HL-60 (cell line): ENCODE measurements at regions not wholly inside any gene's neighbourhood (a gene's known extent, or its start where the extent isn't known, plus 50 kb on each side); places are given as distances from the start of the nearest gene placed in this dataset.

Experiments
- DNase-seq, 2 experiments: peaks; one replicate each; pipeline ENCODE4 v3.0.0-alpha.2; 2010 to 2020; ENCODE audit warnings: low read depth in 1 of 2, low spot score in 1 of 2
- H3K27ac ChIP-seq: fragments of 250-450 bp; sonication (Bioruptor Pico); replicated peaks from 2 replicates; pipeline ENCODE4 v1.5.1; 2020; ENCODE audit warnings: mild to moderate bottlenecking, moderate library complexity
- H3K27me3 ChIP-seq: fragments of 250-450 bp; sonication (Bioruptor Pico); 2 replicates; pipeline ENCODE4 v1.5.1; 2021; ENCODE audit warnings: mild to moderate bottlenecking, moderate library complexity; ENCODE audit not compliant: insufficient read depth, poor library complexity, severe bottlenecking
- H3K4me3 ChIP-seq: replicated peaks from 2 replicates; pipeline ENCODE4 v1.5.1; 2011; ENCODE audit warnings: mild to moderate bottlenecking, control low read depth, low read length; ENCODE audit not compliant: insufficient read depth
- CTCF ChIP-seq: IDR thresholded peaks from one replicate; pipeline ENCODE4 v1.5.1; 2011; ENCODE audit warnings: low read length, control low read depth, inconsistent platforms; ENCODE audit not compliant: insufficient read depth
- GABPA ChIP-seq: IDR thresholded peaks from 2 replicates; pipeline ENCODE4 v1.6.1; 2012; ENCODE audit warnings: low read depth
- POLR2AphosphoS5 ChIP-seq: IDR thresholded peaks from 2 replicates; pipeline ENCODE4 v1.6.1; 2012; ENCODE audit warnings: low read depth
- REST ChIP-seq: IDR thresholded peaks from 2 replicates; pipeline ENCODE4 v1.6.1; 2012; ENCODE audit warnings: low read depth; ENCODE audit not compliant: insufficient replicate concordance
- SPI1 ChIP-seq: IDR thresholded peaks from 2 replicates; pipeline ENCODE4 v1.6.1; 2012; ENCODE audit warnings: low read depth, mild to moderate bottlenecking, borderline replicate concordance

GRCh38 chr11:24124876-24125275 lies 372.0 kb upstream of the LUZP2 start:
- Histone ChIP-seq H3K27me3 (no peaks in the 10 kb centered on the region), H3K4me3 (no peak overlapping the region), H3K27ac (no peak overlapping the region)
- DNase-seq: no peak
- TF ChIP-seq CTCF (no peak), POLR2AphosphoS5 (no peak), REST (no peak), SPI1 (no peak), GABPA (no peak)

DNA sequence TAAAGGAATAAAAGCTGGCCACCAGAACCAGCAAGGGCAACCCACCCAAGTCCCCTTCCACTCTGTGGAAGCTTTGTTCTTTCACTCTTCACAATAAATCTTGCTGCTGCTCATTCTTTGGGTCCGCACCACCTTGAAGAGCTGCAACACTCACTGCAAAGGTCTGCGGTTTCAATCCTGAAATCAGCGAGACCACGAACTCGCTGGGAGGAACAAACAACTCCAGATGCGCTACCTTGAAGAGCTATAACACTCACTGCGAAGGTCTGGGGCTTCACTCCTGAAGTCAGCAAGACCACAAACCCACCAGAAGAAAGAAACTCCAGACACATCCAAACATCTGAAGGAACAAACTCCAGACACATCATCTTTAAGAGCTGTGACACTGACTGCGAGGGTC lies 365.2 kb upstream of the LUZP2 start:
- Histone ChIP-seq H3K27me3 (no peaks in the 10 kb centered on the region), H3K27ac (no peak overlapping the region), H3K4me3 (no peak overlapping the region)
- no peak for TF ChIP-seq REST
- TF ChIP-seq GABPA: no peak
- no peak for TF ChIP-seq CTCF
- no peak for TF ChIP-seq POLR2AphosphoS5
- TF ChIP-seq SPI1: no peak
- DNase-seq: no peak

DNA sequence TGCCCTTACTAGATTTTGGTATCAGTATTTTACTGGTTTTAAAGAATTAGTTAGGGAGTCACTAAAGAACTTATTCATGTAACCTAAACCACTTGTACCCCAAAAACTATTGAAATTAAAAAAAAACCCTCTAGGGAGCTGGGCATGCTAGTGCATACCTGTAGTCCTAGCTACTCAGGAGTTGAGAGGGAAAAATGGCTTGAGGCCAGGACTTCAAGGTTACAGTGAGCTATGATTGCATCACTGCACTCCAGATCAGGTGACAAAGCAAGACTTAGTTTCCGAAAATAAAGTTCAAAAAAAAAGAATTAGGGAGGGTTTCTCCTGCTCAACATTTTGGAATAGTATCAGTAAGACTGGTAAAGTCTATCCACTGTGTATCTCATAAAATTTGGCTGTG lies 364.4 kb upstream of the LUZP2 start:
- no peak overlapping the region for H3K4me3 ChIP-seq
- TF ChIP-seq SPI1 (no peak), GABPA (no peak)

DNA sequence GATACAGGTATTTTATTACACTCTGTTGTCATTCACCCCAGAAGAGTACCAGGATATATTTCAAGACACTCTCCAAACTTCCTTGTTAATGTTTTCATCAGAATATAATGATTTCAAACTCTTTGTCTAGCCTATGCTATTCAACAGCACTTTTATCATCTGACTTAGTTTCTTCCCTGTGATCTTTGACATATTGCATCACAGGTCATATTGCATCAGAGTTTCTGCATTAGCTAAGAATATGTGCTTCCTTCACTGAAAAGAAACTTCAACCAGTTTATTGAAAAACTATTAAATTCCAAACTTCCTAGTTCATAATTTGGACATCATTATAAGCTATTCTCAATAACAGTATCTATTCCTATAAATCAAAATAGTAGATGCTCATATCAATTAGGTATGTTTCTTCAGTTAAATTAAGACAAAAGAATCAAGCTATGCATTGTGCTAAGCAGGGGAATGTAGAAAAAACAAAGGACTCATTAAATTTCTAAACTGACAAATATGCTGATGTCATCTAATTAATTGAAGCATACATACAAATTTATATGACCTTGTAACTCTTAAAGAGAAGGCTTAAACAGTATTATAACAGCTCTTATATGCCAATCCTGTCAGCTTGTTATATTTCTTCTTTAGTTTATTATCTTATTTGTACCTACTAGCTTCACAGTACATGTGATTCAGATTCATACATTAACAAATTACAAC lies 361.8 kb upstream of the LUZP2 start:
- TF ChIP-seq REST: no peak
- TF ChIP-seq SPI1: no peak
- TF ChIP-seq GABPA: no peak
- no peak for TF ChIP-seq POLR2AphosphoS5
- no peak for TF ChIP-seq CTCF
- Histone ChIP-seq H3K27ac (no peak overlapping the region), H3K4me3 (no peak overlapping the region), H3K27me3 (no peaks in the 10 kb centered on the region)
- DNase-seq: no peak

More for the DNA sequence above, 364.4 kb upstream of the LUZP2 start:
- Histone ChIP-seq H3K27me3 (no peaks in the 10 kb centered on the region), H3K27ac (no peak overlapping the region)
- no peak for DNase-seq
